Epithelial cell of esophagus (primary cell): ENCODE measurements at regions not wholly inside any gene's neighbourhood (a gene's known extent, or its start where the extent isn't known, plus 50 kb on each side); places are given as distances from the start of the nearest gene placed in this dataset.

Experiments
- DNase-seq: peaks from one replicate; pipeline ENCODE4 v3.0.0; 2010; ENCODE audit warnings: low read depth
- H3K4me3 ChIP-seq: 2 replicates; pipeline ENCODE4 v1.5.1; 2011; ENCODE audit warnings: mild to moderate bottlenecking, low read length, control low read depth
- CTCF ChIP-seq: IDR thresholded peaks from 2 replicates; pipeline ENCODE4 v1.5.1; 2011; ENCODE audit warnings: low read depth, mild to moderate bottlenecking, low read length, control low read depth, inconsistent platforms; ENCODE audit not compliant: insufficient read depth; ENCODE audit errors: missing control alignments

- TF ChIP-seq CTCF = no peak
- H3K4me3 ChIP-seq = no peak overlapping the region
- no peak for DNase-seq
Measured at GRCh38 chr16:72645538-72645937, 402.4 kb downstream of the ZFHX3 start.

- TF ChIP-seq CTCF = no peak
- H3K4me3 ChIP-seq = no peak overlapping the region
Measured at GRCh38 chr16:72644911-72645310, 403.0 kb downstream of the ZFHX3 start.

GRCh38 chr16:72639494-72639893 lies 408.4 kb downstream of the ZFHX3 start:
- no peak for TF ChIP-seq CTCF
- DNase-seq = no peak
- H3K4me3 ChIP-seq = no peak overlapping the region

More at GRCh38 chr16:72644911-72645310, 403.0 kb downstream of the ZFHX3 start:
- DNase-seq = no peak

GRCh38 chr16:72637306-72637705 lies 410.6 kb downstream of the ZFHX3 start:
- no peak for TF ChIP-seq CTCF
- DNase-seq = peak; percentile 85
- H3K4me3 ChIP-seq = no peak overlapping the region

- DNase-seq = no peak
- TF ChIP-seq CTCF = no peak
Measured at GRCh38 chr16:72635694-72636093, 412.2 kb downstream of the ZFHX3 start.

GRCh38 chr16:72635104-72635503 lies 412.8 kb downstream of the ZFHX3 start:
- DNase-seq = peak; percentile 15
- H3K4me3 ChIP-seq = no peak overlapping the region
- no peak for TF ChIP-seq CTCF

More at GRCh38 chr16:72635694-72636093, 412.2 kb downstream of the ZFHX3 start:
- no peak overlapping the region for H3K4me3 ChIP-seq

- DNase-seq = peak; percentile 22
- H3K4me3 ChIP-seq = peak overlapping the region; percentile 18
Measured at GRCh38 chr16:72627182-72627896, 420.6 kb downstream of the ZFHX3 start.
